ENCODE measurements at regions not wholly inside any gene's neighbourhood (a gene's known extent, or its start where the extent isn't known, plus 50 kb on each side); places are given as distances from the start of the nearest gene placed in this dataset.
"Not testable (repeated sequence)": the region's sequence is repeated elsewhere in the genome, so short reads cannot be mapped to it uniquely, and the experiment has no call there.

- no peak overlapping the region for H3K4me3 ChIP-seq (ENCODE audit: low read length)
- no peak for DNase-seq (ENCODE audit: low read depth)
- TF ChIP-seq CTCF (conservative IDR thresholded peaks at IDR 0.05; ENCODE audit: low read depth, low read length), result no peak
Observed at GRCh38 chr1:219086956-219087469, 86.7 kb upstream of the LYPLAL1 start.

GRCh38 chr1:219088778-219089557 lies 84.7 kb upstream of the LYPLAL1 start:
- DNase-seq (ENCODE audit: low read depth), result peak; percentile 72
- TF ChIP-seq CTCF (conservative IDR thresholded peaks at IDR 0.05; ENCODE audit: low read depth, low read length), result no peak
- no peak overlapping the region for H3K4me3 ChIP-seq (ENCODE audit: low read length)

- no peak for TF ChIP-seq CTCF (conservative IDR thresholded peaks at IDR 0.05; ENCODE audit: low read depth, low read length)
- H3K4me3 ChIP-seq (ENCODE audit: low read length), result no peak overlapping the region
- no peak for DNase-seq (ENCODE audit: low read depth)
Observed at GRCh38 chr1:219090607-219091006, 83.1 kb upstream of the LYPLAL1 start.

GRCh38 chr1:219092206-219092605 lies 81.5 kb upstream of the LYPLAL1 start:
- no peak for DNase-seq (ENCODE audit: low read depth)
- TF ChIP-seq CTCF (conservative IDR thresholded peaks at IDR 0.05; ENCODE audit: low read depth, low read length), result no peak
- no peak overlapping the region for H3K4me3 ChIP-seq (ENCODE audit: low read length)

GRCh38 chr1:219099307-219099706 lies 74.4 kb upstream of the LYPLAL1 start:
- TF ChIP-seq CTCF (conservative IDR thresholded peaks at IDR 0.05; ENCODE audit: low read depth, low read length), result no peak
- DNase-seq (ENCODE audit: low read depth), result no peak
- H3K4me3 ChIP-seq (ENCODE audit: low read length), result no peak overlapping the region

GRCh38 chr1:219100059-219100458 lies 73.6 kb upstream of the LYPLAL1 start:
- DNase-seq (ENCODE audit: low read depth), result no peak
- TF ChIP-seq CTCF (conservative IDR thresholded peaks at IDR 0.05; ENCODE audit: low read depth, low read length), result no peak
- H3K4me3 ChIP-seq (ENCODE audit: low read length), result no peak overlapping the region

GRCh38 chr1:219102466-219102865 lies 71.2 kb upstream of the LYPLAL1 start:
- H3K4me3 ChIP-seq (ENCODE audit: low read length); DNase-seq (ENCODE audit: low read depth): not testable (repeated sequence)
